GM13977 (cell line): ENCODE measurements at regions not wholly inside any gene's neighbourhood (a gene's known extent, or its start where the extent isn't known, plus 50 kb on each side); places are given as distances from the start of the nearest gene placed in this dataset.

Experiments
- DNase-seq: peaks from one replicate; pipeline ENCODE4 v3.0.0; 2012; ENCODE audit warnings: low spot score
- CTCF ChIP-seq: IDR thresholded peaks from 2 replicates; pipeline ENCODE4 v1.5.1; 2012; ENCODE audit warnings: mild to moderate bottlenecking, control low read depth; ENCODE audit not compliant: insufficient read depth; ENCODE audit errors: extremely low read depth, missing control alignments
- in situ Hi-C: fragments of 300-500 bp; cut with MboI; formaldehyde crosslinking; loops from one replicate; pipeline ENCODE4 v1.12.0; 2022; ENCODE audit warnings: low sequenced_read_pairs, low pct_unique_long_range_greater_than_20kb, mixed read lengths, inconsistent platforms; ENCODE audit not compliant: unreplicated experiment

GRCh38 chr7:8893775-8894174 is 460.4 kb downstream of the NXPH1 start:
- in situ Hi-C loops = no loop called here
- no peak for DNase-seq
- TF ChIP-seq CTCF = no peak

GRCh38 chr7:8906396-8907075 is 473.1 kb downstream of the NXPH1 start:
- in situ Hi-C loops = no loop called here
- no peak for DNase-seq
- no peak for TF ChIP-seq CTCF

- no peak for DNase-seq
- in situ Hi-C loops = no loop called here
- TF ChIP-seq CTCF = no peak
Measured at GRCh38 chr7:8908889-8909288, 475.5 kb downstream of the NXPH1 start.

GRCh38 chr7:8913682-8914081 is 480.3 kb downstream of the NXPH1 start:
- no peak for TF ChIP-seq CTCF
- in situ Hi-C loops = no loop called here
- DNase-seq = no peak

- no peak for TF ChIP-seq CTCF
- no peak for DNase-seq
- in situ Hi-C loops = no loop called here
Measured at GRCh38 chr7:8921807-8922206, 488.4 kb downstream of the NXPH1 start.

GRCh38 chr7:8922726-8923125 is 489.3 kb downstream of the NXPH1 start:
- DNase-seq = no peak
- in situ Hi-C loops = no loop called here

More at GRCh38 chr7:8922726-8923125, 489.3 kb downstream of the NXPH1 start:
- TF ChIP-seq CTCF = no peak
